ENCODE measurements at regions not wholly inside any gene's neighbourhood (a gene's known extent, or its start where the extent isn't known, plus 50 kb on each side); places are given as distances from the start of the nearest gene placed in this dataset.

DNA sequence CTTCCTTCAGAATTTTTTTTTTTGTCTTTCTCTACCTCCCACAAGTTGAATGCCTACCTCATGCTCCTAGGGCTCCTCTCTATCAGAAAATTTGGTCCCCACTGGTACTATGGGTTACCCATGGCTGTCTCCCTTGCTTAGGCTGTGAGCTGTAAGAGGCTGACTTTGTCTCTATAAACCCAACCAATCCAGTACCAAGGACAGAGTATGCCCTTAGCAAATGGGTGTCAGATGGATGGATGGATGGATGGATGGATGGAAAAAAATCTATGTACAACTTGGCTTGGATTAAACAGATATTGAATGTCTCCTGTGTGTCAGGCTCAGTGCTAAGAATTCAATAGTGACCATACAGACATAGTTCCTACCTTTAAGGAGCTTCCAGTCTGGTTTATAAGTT is 398.2 kb upstream of the TRPC7 start:
- Mint-ChIP-seq H3K27ac (no peak overlapping the region), H3K4me3 (no peak overlapping the region), H3K4me1 (no peaks in the 10 kb centered on the region), H3K27me3 (no peaks in the 10 kb centered on the region), H3K9me3 (ENCODE audit: insufficient read depth) (no peaks in the 10 kb centered on the region)
- ATAC-seq (ENCODE audit: low read depth) (no peak), DNase-seq (no peak)
- no peaks in the 10 kb centered on the region for H3K79me2 ChIP-seq (ENCODE audit: control insufficient read depth, insufficient read depth, low read length)
- no peak overlapping the region for H2AFZ ChIP-seq (ENCODE audit: insufficient read depth, low read depth, low read length, poor library complexity, severe bottlenecking)
- H4K20me1 ChIP-seq (ENCODE audit: control insufficient read depth, insufficient read depth, low read length, poor library complexity, severe bottlenecking), result no peaks in the 10 kb centered on the region
- H3K9me3 ChIP-seq (ENCODE audit: control extremely low read depth in 1 of 3, control insufficient read depth in 2 of 3, insufficient read depth in 1 of 3, low read length in 2 of 3), result no peaks in the 10 kb centered on the region
- intact Hi-C loops (cut with micrococcal nuclease), result no loop called here
- no peak overlapping the region for H3K4me2 ChIP-seq (replicated peaks; ENCODE audit: low read depth, low read length, poor library complexity, severe bottlenecking)
- ChIA-PET CTCF (no interaction called here), POLR2A (no interaction called here)
- H3K36me3 ChIP-seq (replicated peaks in 1 of 2; ENCODE audit: control extremely low read depth in 1 of 2, control insufficient read depth in 1 of 2, extremely low read depth in 1 of 2, insufficient read depth in 2 of 2, low read length in 1 of 2), result no peaks in the 10 kb centered on the region
- H3K4me3 ChIP-seq (ENCODE audit: control extremely low read depth in 1 of 5, extremely low read depth in 1 of 5, insufficient read depth in 1 of 5, low read depth in 2 of 5, low read length in 4 of 5), result no peak overlapping the region
- H3K27ac ChIP-seq (ENCODE audit: low read length in 2 of 2), result no peak overlapping the region
- no peaks in the 10 kb centered on the region for H3K4me1 ChIP-seq (ENCODE audit: control insufficient read depth in 2 of 2, insufficient read depth in 2 of 2, low read length in 2 of 2)
- no peak overlapping the region for H3K9ac ChIP-seq (ENCODE audit: low read length)
- no peaks in the 10 kb centered on the region for H3K27me3 ChIP-seq (replicated peaks in 1 of 4; ENCODE audit: control extremely low read depth in 1 of 4, control insufficient read depth in 3 of 4, insufficient read depth in 4 of 4, low read length in 3 of 4)
- no peak for TF ChIP-seq EZH2 (IDR thresholded peaks at IDR 0.05; ENCODE audit: borderline replicate concordance, insufficient read depth, low read depth, low read length, poor library complexity, severe bottlenecking)
- TF ChIP-seq, protein P1, sequence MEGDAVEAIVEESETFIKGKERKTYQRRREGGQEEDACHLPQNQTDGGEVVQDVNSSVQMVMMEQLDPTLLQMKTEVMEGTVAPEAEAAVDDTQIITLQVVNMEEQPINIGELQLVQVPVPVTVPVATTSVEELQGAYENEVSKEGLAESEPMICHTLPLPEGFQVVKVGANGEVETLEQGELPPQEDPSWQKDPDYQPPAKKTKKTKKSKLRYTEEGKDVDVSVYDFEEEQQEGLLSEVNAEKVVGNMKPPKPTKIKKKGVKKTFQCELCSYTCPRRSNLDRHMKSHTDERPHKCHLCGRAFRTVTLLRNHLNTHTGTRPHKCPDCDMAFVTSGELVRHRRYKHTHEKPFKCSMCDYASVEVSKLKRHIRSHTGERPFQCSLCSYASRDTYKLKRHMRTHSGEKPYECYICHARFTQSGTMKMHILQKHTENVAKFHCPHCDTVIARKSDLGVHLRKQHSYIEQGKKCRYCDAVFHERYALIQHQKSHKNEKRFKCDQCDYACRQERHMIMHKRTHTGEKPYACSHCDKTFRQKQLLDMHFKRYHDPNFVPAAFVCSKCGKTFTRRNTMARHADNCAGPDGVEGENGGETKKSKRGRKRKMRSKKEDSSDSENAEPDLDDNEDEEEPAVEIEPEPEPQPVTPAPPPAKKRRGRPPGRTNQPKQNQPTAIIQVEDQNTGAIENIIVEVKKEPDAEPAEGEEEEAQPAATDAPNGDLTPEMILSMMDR (IDR thresholded peaks at IDR 0.05), result no peak

GRCh38 chr5:136754216-136754615 is 388.9 kb upstream of the TRPC7 start:
- no peak overlapping the region for H3K4me3 ChIP-seq (ENCODE audit: control extremely low read depth in 1 of 5, extremely low read depth in 1 of 5, insufficient read depth in 1 of 5, low read depth in 2 of 5, low read length in 4 of 5)
- Mint-ChIP-seq H3K4me1 (no peaks in the 10 kb centered on the region), H3K27me3 (peaks cover 5% of the 10 kb centered on the region), H3K27ac (no peak overlapping the region), H3K4me3 (no peak overlapping the region), H3K9me3 (ENCODE audit: insufficient read depth) (peaks cover 2% of the 10 kb centered on the region)
- no peak overlapping the region for H3K4me2 ChIP-seq (replicated peaks; ENCODE audit: low read depth, low read length, poor library complexity, severe bottlenecking)
- no peak overlapping the region for H3K27ac ChIP-seq (ENCODE audit: low read length in 2 of 2)
- DNase-seq, result no peak
- no peaks in the 10 kb centered on the region for H3K4me1 ChIP-seq (ENCODE audit: control insufficient read depth in 2 of 2, insufficient read depth in 2 of 2, low read length in 2 of 2)
- no peaks in the 10 kb centered on the region for H3K36me3 ChIP-seq (replicated peaks in 1 of 2; ENCODE audit: control extremely low read depth in 1 of 2, control insufficient read depth in 1 of 2, extremely low read depth in 1 of 2, insufficient read depth in 2 of 2, low read length in 1 of 2)
- no peaks in the 10 kb centered on the region for H3K9me3 ChIP-seq (ENCODE audit: control extremely low read depth in 1 of 3, control insufficient read depth in 2 of 3, insufficient read depth in 1 of 3, low read length in 2 of 3)
- no peaks in the 10 kb centered on the region for H4K20me1 ChIP-seq (ENCODE audit: control insufficient read depth, insufficient read depth, low read length, poor library complexity, severe bottlenecking)
- H3K9ac ChIP-seq (ENCODE audit: low read length), result no peak overlapping the region
- no peaks in the 10 kb centered on the region for H3K27me3 ChIP-seq (replicated peaks in 1 of 4; ENCODE audit: control extremely low read depth in 1 of 4, control insufficient read depth in 3 of 4, insufficient read depth in 4 of 4, low read length in 3 of 4)
- CTCF ChIA-PET, result no interaction called here
- ATAC-seq (ENCODE audit: low read depth), result no peak
- H3K79me2 ChIP-seq (ENCODE audit: control insufficient read depth, insufficient read depth, low read length), result no peaks in the 10 kb centered on the region
- H2AFZ ChIP-seq (ENCODE audit: insufficient read depth, low read depth, low read length, poor library complexity, severe bottlenecking), result no peak overlapping the region
- POLR2A ChIA-PET, result no interaction called here
- TF ChIP-seq, protein P1 (IDR thresholded peaks at IDR 0.05), result no peak
- TF ChIP-seq EZH2 (IDR thresholded peaks at IDR 0.05; ENCODE audit: borderline replicate concordance, insufficient read depth, low read depth, low read length, poor library complexity, severe bottlenecking), result no peak
- intact Hi-C loops (cut with micrococcal nuclease), result no loop called here
